ENCODE measurements at regions not wholly inside any gene's neighbourhood (a gene's known extent, or its start where the extent isn't known, plus 50 kb on each side); places are given as distances from the start of the nearest gene placed in this dataset.

- ATAC-seq: no peak
Observed at GRCh38 chr22:25403284-25403810, 161.1 kb upstream of the GRK3 start.

More at GRCh38 chr22:25403284-25403810, 161.1 kb upstream of the GRK3 start:
- TF ChIP-seq TOX (CRISPR knock-in tag; IDR thresholded peaks at IDR 0.05; ENCODE audit: borderline replicate concordance) (no peak), OSR1 (CRISPR knock-in tag; IDR thresholded peaks at IDR 0.05) (no peak), TCF4 (CRISPR knock-in tag; IDR thresholded peaks at IDR 0.05; ENCODE audit: borderline replicate concordance) (no peak), ZFP30 (CRISPR knock-in tag; IDR thresholded peaks at IDR 0.05) (no peak), ZC3H10 (CRISPR knock-in tag; IDR thresholded peaks at IDR 0.05) (no peak), ESRRG (CRISPR knock-in tag; IDR thresholded peaks at IDR 0.05) (no peak), PATZ1 (CRISPR knock-in tag; IDR thresholded peaks at IDR 0.05; ENCODE audit: borderline replicate concordance) (no peak), SNAI2 (CRISPR knock-in tag; IDR thresholded peaks at IDR 0.05) (no peak), ZNF8 (CRISPR knock-in tag; IDR thresholded peaks at IDR 0.05) (no peak), PPARA (CRISPR knock-in tag; IDR thresholded peaks at IDR 0.05; ENCODE audit: borderline replicate concordance) (no peak), ARNTL (CRISPR knock-in tag; IDR thresholded peaks at IDR 0.05; ENCODE audit: borderline replicate concordance, low read depth) (no peak), CSRNP3 (CRISPR knock-in tag; IDR thresholded peaks at IDR 0.05) (no peak), TSHZ2 (CRISPR knock-in tag; IDR thresholded peaks at IDR 0.05) (no peak), CREB5 (CRISPR knock-in tag; IDR thresholded peaks at IDR 0.05; ENCODE audit: low read depth) (no peak), GLIS3 (CRISPR knock-in tag; IDR thresholded peaks at IDR 0.05) (no peak), CSDC2 (CRISPR knock-in tag; IDR thresholded peaks at IDR 0.05) (no peak), ZNF70 (CRISPR knock-in tag; IDR thresholded peaks at IDR 0.05) (no peak), POU6F1 (CRISPR knock-in tag; IDR thresholded peaks at IDR 0.05; ENCODE audit: borderline replicate concordance, low read depth) (no peak)
